A673 (cell line): ENCODE measurements at regions not wholly inside any gene's neighbourhood (a gene's known extent, or its start where the extent isn't known, plus 50 kb on each side); places are given as distances from the start of the nearest gene placed in this dataset.

Experiments used
- BruUV-seq: library from RNA; stranded (reverse); fragments of 400-500 nt; replicated peaks from 2 replicates; lab custom pipeline; 2021; lab: Mats Ljungman, UMichigan
- CTCF ChIA-PET: fragments of 300-600 bp; sonication (Branson Sonifier 250); formaldehyde crosslinking; loops from one replicate; lab custom pipeline; 2022; ENCODE audit warnings: antibody characterized with exemption; lab: Charles Lee
- POLR2A ChIA-PET: fragments of 300-600 bp; sonication (Branson Sonifier 250); formaldehyde crosslinking; loops from one replicate; lab custom pipeline; 2022; ENCODE audit warnings: antibody characterized with exemption; ENCODE audit not compliant: low non-redundant PET; lab: Charles Lee
- DNase-seq: peaks from one replicate; pipeline ENCODE4 v3.0.0-alpha.2; 2015; ENCODE audit warnings: low spot score
- H3K27ac ChIP-seq: fragments of 200-600 bp; sonication (generic); 2 replicates; pipeline ENCODE4 v1.5.1; 2016; ENCODE audit warnings: mixed run types, low read depth, mild to moderate bottlenecking, mixed read lengths, antibody characterized with exemption, low read length; ENCODE audit not compliant: poor library complexity, severe bottlenecking
- H3K27me3 ChIP-seq: fragments of 200-600 bp; sonication (generic); replicated peaks from 2 replicates; pipeline ENCODE4 v1.6.1; 2017; ENCODE audit warnings: mixed run types, low read depth, mild to moderate bottlenecking, mixed read lengths, antibody characterized with exemption, low read length; ENCODE audit not compliant: insufficient read depth, poor library complexity
- H3K36me3 ChIP-seq: fragments of 200-600 bp; sonication (generic); 2 replicates; pipeline ENCODE4 v1.6.1; 2016; ENCODE audit warnings: mixed run types, mild to moderate bottlenecking, mixed read lengths, antibody characterized with exemption, low read length; ENCODE audit not compliant: insufficient read depth, poor library complexity, severe bottlenecking
- H3K4me1 ChIP-seq: fragments of 200-600 bp; sonication (generic); 2 replicates; pipeline ENCODE4 v1.6.1; 2017; ENCODE audit warnings: mixed run types, mild to moderate bottlenecking, mixed read lengths, antibody characterized with exemption, low read length; ENCODE audit not compliant: insufficient read depth, poor library complexity, severe bottlenecking
- H3K4me3 ChIP-seq: fragments of 200-600 bp; sonication (generic); 2 replicates; pipeline ENCODE4 v1.5.1; 2016; ENCODE audit warnings: low read depth, mixed run types, mild to moderate bottlenecking, mixed read lengths, low read length; ENCODE audit not compliant: poor library complexity, severe bottlenecking
- H3K9me3 ChIP-seq: fragments of 200-600 bp; sonication (generic); 2 replicates; pipeline ENCODE4 v1.6.1; 2016; ENCODE audit warnings: mixed run types, low read depth, mild to moderate bottlenecking, mixed read lengths, antibody characterized with exemption, low read length; ENCODE audit not compliant: poor library complexity, severe bottlenecking
- CTCF ChIP-seq: fragments of 300-800, 200-600 bp; sonication (generic); conservative IDR thresholded peaks from 2 replicates; pipeline ENCODE4 v1.5.1; 2017; ENCODE audit warnings: low read depth, mild to moderate bottlenecking, antibody characterized with exemption, low read length, moderate library complexity, mixed read lengths
- EZH2 ChIP-seq: fragments of 200-600 bp; sonication (generic); IDR thresholded peaks from 2 replicates; pipeline ENCODE4 v1.6.1; 2017; ENCODE audit warnings: borderline replicate concordance, low read depth, mild to moderate bottlenecking, mixed read lengths, antibody characterized with exemption, low read length; ENCODE audit not compliant: poor library complexity, severe bottlenecking
- intact Hi-C: fragments of 100-400 bp; cut with micrococcal nuclease; formaldehyde crosslinking; loops from one replicate; pipeline ENCODE4 v1.10.0; 2022; ENCODE audit not compliant: unreplicated experiment

- H3K4me1 ChIP-seq, result no peaks in the 10 kb centered on the region
- H3K36me3 ChIP-seq, result no peaks in the 10 kb centered on the region
- no peaks in the 10 kb centered on the region for H3K9me3 ChIP-seq
- DNase-seq, result no peak
- H3K27me3 ChIP-seq, result no peaks in the 10 kb centered on the region
- BruUV-seq, result no TSS peak
- no peak overlapping the region for H3K27ac ChIP-seq
- TF ChIP-seq EZH2 (no peak), CTCF (no peak)
- CTCF ChIA-PET, result no interaction called here
- intact Hi-C loops, result no loop called here
- no peak overlapping the region for H3K4me3 ChIP-seq
- POLR2A ChIA-PET, result no interaction called here
Measured at GRCh38 chr1:69498711-69499110, 69.0 kb upstream of the LRRC7 start.

GRCh38 chr1:69499203-69499803 is 68.4 kb upstream of the LRRC7 start:
- ChIA-PET POLR2A (no interaction called here), CTCF (no interaction called here)
- Histone ChIP-seq H3K4me3 (no peak overlapping the region), H3K4me1 (no peaks in the 10 kb centered on the region), H3K27me3 (no peaks in the 10 kb centered on the region), H3K36me3 (no peaks in the 10 kb centered on the region), H3K9me3 (no peaks in the 10 kb centered on the region), H3K27ac (no peak overlapping the region)
- DNase-seq, result no peak
- no TSS peak for BruUV-seq
- no peak for TF ChIP-seq CTCF
- TF ChIP-seq EZH2, result no peak
- intact Hi-C loops, result no loop called here

- Histone ChIP-seq H3K4me1 (no peaks in the 10 kb centered on the region), H3K27me3 (no peaks in the 10 kb centered on the region), H3K4me3 (no peak overlapping the region), H3K36me3 (no peaks in the 10 kb centered on the region), H3K9me3 (no peaks in the 10 kb centered on the region), H3K27ac (no peak overlapping the region)
- ChIA-PET POLR2A (no interaction called here), CTCF (no interaction called here)
- no peak for DNase-seq
- TF ChIP-seq CTCF (no peak), EZH2 (no peak)
- intact Hi-C loops, result no loop called here
- BruUV-seq, result no TSS peak
Measured at GRCh38 chr1:69502991-69503390, 64.7 kb upstream of the LRRC7 start.
